ENCODE measurements at regions not wholly inside any gene's neighbourhood (a gene's known extent, or its start where the extent isn't known, plus 50 kb on each side); places are given as distances from the start of the nearest gene placed in this dataset.
"Not testable (repeated sequence)": the region's sequence is repeated elsewhere in the genome, so short reads cannot be mapped to it uniquely, and the experiment has no call there.

DNA sequence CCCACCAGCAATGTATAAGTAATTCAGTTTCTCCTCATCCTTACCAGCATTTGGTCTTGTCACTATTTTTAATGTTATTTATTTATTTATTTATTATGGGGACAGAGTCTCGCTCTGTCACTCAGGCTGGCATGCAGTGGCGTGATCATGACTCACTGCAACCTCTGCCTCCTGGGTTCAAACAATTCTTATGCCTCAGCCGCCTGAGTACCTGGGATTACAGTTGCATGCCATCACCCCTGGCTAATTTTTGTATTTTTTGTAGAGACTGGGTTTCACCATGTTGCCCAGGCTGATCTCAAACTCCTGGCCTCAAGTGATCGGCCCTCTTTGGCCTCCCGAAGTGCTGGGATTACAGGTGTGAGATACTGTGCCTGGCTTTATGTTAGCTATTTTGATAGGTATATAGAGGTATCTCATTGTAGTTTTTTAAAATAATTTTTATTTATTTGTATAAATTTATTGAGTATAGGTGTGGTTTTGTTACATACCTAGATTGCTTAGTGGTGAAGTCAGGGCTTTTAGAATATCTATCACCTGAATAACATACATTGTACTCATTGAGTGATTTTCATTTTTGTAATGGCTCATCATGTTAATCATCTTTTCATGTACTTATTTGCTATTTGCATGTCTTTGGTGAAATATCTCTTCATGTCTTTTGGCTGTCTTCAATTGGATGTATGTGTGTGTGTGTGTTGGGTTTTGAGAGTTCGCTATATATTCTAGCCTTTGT lies 53.3 kb downstream of the TANC2 start:
- Mint-ChIP-seq H3K27ac (no peak overlapping the region), H3K4me1 (no peaks in the 10 kb centered on the region), H3K4me3 (no peak overlapping the region), H3K27me3 (no peaks in the 10 kb centered on the region), H3K9me3 (peaks cover 6 to 8% of the 10 kb centered on the region in 2 donors)
- ATAC-seq (no peak), DNase-seq (no peak)

DNA sequence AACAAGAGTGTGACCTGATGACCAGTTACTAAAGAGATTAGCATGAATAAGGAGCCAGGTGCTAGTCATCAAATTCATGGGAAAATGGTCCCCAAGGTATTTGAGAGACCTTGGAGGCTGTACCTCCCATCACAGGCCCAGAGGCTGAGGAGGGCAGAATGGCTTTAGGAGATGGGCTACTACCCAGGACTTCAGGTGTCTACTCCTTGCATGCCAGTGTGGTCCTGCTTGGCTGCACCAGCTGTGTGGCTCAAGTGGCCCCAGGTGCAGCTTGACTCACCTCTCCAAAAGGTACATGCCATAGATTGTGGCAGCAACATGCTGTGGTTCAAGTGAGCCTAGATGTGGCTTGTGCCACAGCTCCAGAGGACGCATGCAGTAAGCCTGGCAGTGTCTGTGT lies 56.5 kb downstream of the TANC2 start:
- no peak overlapping the region for H3K27ac Mint-ChIP-seq
- peaks cover 6 to 8% of the 10 kb centered on the region in 2 donors for H3K9me3 Mint-ChIP-seq
- ATAC-seq = no peak
- H3K4me3 Mint-ChIP-seq = no peak overlapping the region
- no peaks in the 10 kb centered on the region for H3K4me1 Mint-ChIP-seq
- no peaks in the 10 kb centered on the region for H3K27me3 Mint-ChIP-seq
- DNase-seq = no peak

DNA sequence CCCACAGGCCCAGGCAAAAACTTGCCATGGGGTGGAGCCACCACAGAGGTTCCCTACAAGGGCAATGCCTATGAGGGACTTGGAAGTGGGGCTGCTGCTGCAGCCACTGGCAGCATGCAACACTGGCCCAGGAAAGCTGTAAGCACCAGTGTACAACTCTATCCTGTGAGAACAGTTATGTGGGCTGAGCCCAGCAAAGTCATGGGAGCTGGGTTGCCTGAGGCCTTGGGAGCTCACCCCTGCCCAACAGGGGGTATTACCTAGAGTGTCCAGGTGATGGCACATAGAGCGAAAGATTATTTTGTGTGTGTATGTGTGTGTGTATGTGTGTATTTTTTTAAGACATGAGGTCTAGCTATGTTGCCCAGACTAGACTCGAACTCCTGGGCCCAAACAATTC lies 57.0 kb downstream of the TANC2 start:
- DNase-seq = no peak
- Mint-ChIP-seq H3K27me3 (no peaks in the 10 kb centered on the region), H3K4me3 (no peak overlapping the region), H3K27ac (no peak overlapping the region), H3K9me3 (peaks cover 6 to 8% of the 10 kb centered on the region in 2 donors), H3K4me1 (no peaks in the 10 kb centered on the region)
- no peak for ATAC-seq

DNA sequence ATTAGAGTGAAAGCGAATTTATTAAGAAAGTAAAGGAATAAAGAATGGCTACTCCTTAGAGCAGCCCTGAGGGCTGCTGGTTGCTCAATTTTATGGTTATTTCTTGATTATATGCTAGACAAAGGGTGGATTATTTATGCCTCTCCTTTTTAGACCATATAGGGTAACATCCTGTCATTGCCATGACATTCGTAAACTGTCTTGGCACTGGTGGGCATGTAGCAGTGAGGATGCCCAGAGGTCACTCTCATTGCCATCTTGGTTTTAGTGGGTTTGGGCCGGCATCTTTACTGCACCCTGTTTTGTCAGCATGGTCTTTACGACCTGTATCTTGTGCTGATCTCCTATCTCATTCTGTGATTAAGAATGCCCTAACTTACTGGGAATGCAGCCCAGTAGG lies 58.2 kb downstream of the TANC2 start:
- DNase-seq (no peak), ATAC-seq (no peak)
- Mint-ChIP-seq H3K4me1 (no peaks in the 10 kb centered on the region), H3K27ac (no peak overlapping the region), H3K4me3 (no peak overlapping the region), H3K9me3 (peaks cover 6 to 8% of the 10 kb centered on the region in 2 donors), H3K27me3 (no peaks in the 10 kb centered on the region)

DNA sequence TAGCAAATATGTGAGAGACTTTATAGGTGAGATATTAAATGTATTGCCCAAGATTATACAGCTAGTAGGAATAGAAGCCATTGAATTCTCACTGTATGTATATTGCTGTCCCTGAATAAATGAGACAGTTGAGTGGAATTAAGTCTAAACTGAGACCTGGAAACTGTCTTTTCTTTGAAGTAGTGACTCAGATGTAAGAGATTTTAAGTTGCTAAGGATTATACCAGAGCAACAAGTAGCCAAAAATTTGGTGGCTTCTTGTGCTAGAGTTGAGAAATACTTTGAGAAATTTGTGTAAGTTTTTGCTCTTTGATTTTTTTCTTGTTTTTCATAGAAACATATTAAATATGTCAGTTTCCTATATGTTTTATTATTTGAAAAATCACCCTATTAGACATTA lies 58.7 kb downstream of the TANC2 start:
- no peak for DNase-seq
- Mint-ChIP-seq H3K27me3 (no peaks in the 10 kb centered on the region), H3K4me1 (no peaks in the 10 kb centered on the region), H3K4me3 (no peak overlapping the region), H3K9me3 (peaks cover 6 to 8% of the 10 kb centered on the region in 2 donors), H3K27ac (no peak overlapping the region)
- ATAC-seq = no peak

DNA sequence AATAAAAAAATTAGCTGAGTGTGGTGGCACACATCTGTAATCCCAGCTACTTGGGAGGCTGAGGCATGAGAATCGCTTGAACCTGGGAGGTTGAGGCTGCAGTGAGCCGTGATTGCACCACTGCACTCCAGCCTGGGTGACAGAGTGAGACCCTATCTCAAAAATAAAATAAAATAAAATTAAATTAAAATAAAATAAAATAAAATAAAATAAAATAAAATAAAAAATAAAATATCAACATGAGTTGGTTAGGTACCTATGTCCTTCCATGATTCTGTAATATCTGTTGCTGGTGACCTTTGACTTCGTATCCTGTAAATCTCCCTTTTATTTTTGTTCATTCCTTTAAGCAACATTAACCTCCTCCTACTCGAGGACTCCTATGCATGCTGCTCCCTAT lies 59.6 kb downstream of the TANC2 start:
- H3K4me3 Mint-ChIP-seq = not testable (repeated sequence)

DNA sequence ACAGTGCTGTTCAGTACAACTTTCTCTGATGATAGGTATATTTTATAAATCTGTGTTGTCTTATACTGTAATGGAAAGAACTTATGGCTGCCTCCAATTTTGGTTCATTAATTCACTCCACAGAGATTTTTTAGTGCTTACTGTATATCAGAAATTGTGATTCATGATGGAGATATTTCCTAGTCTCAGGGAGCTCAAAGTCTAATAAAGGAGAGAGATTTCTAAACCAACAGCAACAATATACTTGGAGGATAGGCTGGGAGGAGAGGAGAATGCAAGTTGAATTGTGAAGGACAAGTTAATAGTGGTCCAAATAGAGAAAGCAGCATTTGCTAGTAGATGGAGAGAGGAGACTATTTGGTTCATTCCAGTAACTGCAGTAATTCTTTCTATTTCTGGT lies 63.5 kb downstream of the TANC2 start:
- no peak for ATAC-seq
- H3K27me3 Mint-ChIP-seq = no peaks in the 10 kb centered on the region
- no peak overlapping the region for H3K27ac Mint-ChIP-seq
- H3K4me1 Mint-ChIP-seq = no peaks in the 10 kb centered on the region
- peaks cover 0 to 7% of the 10 kb centered on the region in 2 donors for H3K9me3 Mint-ChIP-seq
- no peak for DNase-seq
- no peak overlapping the region for H3K4me3 Mint-ChIP-seq

More for the DNA sequence above, 59.6 kb downstream of the TANC2 start:
- not testable (repeated sequence) for H3K27me3 Mint-ChIP-seq, H3K27ac Mint-ChIP-seq, ATAC-seq, H3K9me3 Mint-ChIP-seq, DNase-seq, H3K4me1 Mint-ChIP-seq

DNA sequence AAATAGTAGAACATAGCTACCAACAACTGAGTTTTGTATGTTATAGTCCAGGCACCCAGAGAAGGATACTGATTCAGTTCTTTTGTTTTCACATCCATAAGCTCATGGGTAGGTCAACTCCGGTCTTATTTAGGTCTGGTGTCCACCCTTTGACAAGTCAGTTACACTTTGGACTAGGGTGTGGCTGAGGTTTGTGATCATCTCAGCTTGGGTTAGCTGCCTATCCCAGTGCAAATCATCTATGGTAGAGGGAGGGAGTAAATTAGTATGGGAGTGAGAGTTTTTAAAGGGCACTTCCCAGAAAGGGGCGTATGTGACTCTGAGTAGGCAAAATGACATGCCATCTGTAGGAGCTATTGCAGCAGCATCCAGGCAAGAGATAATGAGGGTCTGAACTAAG lies 66.1 kb downstream of the TANC2 start:
- no peak overlapping the region for H3K27ac Mint-ChIP-seq
- DNase-seq (no peak), ATAC-seq (no peak)
- H3K4me3 Mint-ChIP-seq = no peak overlapping the region
- H3K9me3 Mint-ChIP-seq = peaks cover 0 to 7% of the 10 kb centered on the region in 2 donors
- H3K4me1 Mint-ChIP-seq = peaks cover 17% of the 10 kb centered on the region
- H3K27me3 Mint-ChIP-seq = no peaks in the 10 kb centered on the region

DNA sequence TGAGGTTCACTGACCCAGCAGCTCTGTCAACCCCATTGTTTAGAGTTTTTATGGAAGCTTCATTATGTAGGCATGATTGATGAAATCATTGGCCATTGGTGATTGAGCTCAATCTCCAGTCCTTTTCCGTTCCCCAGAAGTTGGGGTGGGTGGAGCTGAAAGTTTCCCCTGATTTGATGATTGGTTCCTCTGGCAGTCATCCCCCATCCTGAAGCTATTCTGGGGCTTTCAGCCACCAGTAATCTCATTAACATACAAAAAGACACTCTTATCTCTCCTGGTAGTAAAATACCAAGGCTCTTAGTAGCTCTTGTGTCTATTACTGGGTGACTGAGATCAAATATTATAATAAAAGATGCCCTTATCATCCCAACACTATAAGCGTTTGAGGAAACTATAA lies 67.1 kb downstream of the TANC2 start:
- H3K27ac Mint-ChIP-seq = no peak overlapping the region
- H3K4me3 Mint-ChIP-seq = no peak overlapping the region
- peaks cover 0 to 7% of the 10 kb centered on the region in 2 donors for H3K9me3 Mint-ChIP-seq
- no peak for DNase-seq
- H3K27me3 Mint-ChIP-seq = no peaks in the 10 kb centered on the region
- peaks cover 17% of the 10 kb centered on the region for H3K4me1 Mint-ChIP-seq
- no peak for ATAC-seq

DNA sequence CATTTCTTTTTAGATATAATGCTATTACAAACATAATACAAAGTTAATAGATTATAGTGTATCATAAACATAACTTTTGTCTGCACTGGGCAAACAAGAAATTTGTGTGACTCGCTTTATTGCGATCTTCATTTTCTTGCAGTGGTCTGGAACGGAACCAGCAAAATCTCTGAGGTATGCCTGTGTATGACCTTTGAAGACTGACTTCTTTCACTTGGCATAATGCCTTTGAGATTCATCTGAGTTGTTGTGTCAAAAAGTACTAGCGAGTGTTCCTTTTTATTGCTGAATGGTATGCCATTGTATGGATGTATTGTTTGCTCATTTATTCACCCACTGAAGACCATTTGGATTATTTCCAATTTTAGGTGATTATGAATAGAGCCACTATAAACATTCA lies 69.2 kb downstream of the TANC2 start:
- Mint-ChIP-seq H3K9me3 (peaks cover 0 to 7% of the 10 kb centered on the region in 2 donors), H3K4me1 (peaks cover 29% of the 10 kb centered on the region), H3K27ac (peak overlapping the region in 1 of 2 donors; percentile 89), H3K4me3 (no peak overlapping the region), H3K27me3 (no peaks in the 10 kb centered on the region)
- no peak for ATAC-seq
- no peak for DNase-seq

DNA sequence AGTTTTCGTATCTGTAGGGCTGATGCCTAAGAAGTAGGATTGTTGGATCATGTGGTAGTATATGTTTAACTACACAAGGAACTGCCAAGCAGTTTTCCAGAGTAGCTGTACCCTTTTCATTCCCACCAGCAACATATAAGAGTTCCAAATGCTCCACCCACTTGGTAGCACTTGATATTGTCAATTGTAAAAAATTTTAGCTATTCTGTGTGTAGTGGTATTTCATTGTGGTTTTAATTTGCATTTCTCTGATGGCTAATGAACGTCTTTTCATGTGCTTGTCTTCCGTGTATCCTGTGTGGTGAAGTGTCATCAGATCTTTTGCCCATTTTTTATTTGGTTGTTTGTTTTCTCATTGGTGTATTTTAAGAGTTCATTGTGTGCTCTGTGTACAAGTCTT lies 69.7 kb downstream of the TANC2 start:
- no peak for ATAC-seq
- Mint-ChIP-seq H3K27ac (no peak overlapping the region), H3K4me3 (no peak overlapping the region)

DNA sequence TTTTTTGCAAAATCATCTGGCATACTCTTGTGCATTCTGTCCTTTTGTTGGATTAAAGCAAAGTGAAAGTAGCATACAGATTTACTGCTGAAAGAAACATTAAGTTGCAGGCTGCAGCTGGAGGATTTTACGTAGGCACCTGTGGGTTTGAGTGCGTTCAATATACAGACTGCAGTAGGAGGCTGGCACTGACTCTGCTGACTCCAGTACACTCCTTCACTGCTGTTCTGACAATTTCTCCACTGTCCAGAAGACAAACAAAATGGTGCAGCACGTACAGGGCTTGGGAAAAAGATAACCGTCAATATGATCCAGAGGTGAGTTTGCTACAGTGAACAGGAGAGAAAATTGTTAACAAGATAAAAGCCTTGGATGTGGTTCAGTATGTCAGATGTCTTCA lies 73.3 kb downstream of the TANC2 start:
- H3K9me3 Mint-ChIP-seq = no peaks in the 10 kb centered on the region
- DNase-seq (no peak), ATAC-seq (no peak)
- peaks cover 38% of the 10 kb centered on the region for H3K4me1 Mint-ChIP-seq
- no peak overlapping the region for H3K27ac Mint-ChIP-seq
- H3K4me3 Mint-ChIP-seq = peak overlapping the region; percentile 40 to 56
- no peaks in the 10 kb centered on the region for H3K27me3 Mint-ChIP-seq

More for the DNA sequence above, 69.7 kb downstream of the TANC2 start:
- H3K4me1 Mint-ChIP-seq = peaks cover 33% of the 10 kb centered on the region
- H3K27me3 Mint-ChIP-seq = no peaks in the 10 kb centered on the region
- H3K9me3 Mint-ChIP-seq = peaks cover 0 to 7% of the 10 kb centered on the region in 2 donors
- DNase-seq = no peak

DNA sequence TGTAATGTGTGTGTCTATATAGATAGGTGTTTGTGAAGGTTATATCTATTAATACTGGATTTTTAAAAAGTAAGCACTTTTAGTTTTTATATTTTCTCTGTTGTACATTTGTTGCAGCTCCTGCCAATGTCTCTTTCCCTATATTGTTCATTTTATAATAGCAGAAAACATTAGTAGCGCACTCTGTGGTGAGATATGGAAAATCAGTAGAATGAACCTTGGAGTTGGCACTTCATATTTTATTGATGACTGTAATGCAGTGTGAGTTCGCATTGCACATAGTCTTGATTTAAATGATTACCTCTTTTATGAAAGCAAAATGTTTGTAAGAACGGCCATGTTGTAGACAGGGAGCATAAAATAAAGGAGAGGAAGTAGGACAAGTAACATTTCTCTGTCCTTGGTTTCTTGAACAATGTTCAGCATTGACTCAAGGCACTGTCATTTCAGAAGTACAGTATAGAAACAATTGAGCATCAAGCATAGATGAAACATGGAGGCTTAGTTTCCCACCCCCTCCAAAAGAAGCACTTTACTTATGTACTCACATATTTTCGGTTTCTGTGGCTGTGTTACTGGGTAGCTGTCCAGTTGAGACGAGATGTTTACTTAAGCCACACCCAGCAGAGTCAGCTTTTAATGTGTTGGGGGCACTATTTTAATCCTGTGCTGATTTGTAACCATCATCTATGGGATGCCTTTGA lies 74.0 kb downstream of the TANC2 start:
- Mint-ChIP-seq H3K27ac (no peak overlapping the region), H3K4me3 (no peak overlapping the region), H3K27me3 (no peaks in the 10 kb centered on the region), H3K4me1 (peaks cover 34% of the 10 kb centered on the region), H3K9me3 (no peaks in the 10 kb centered on the region)
- no peak for DNase-seq
- no peak for ATAC-seq

DNA sequence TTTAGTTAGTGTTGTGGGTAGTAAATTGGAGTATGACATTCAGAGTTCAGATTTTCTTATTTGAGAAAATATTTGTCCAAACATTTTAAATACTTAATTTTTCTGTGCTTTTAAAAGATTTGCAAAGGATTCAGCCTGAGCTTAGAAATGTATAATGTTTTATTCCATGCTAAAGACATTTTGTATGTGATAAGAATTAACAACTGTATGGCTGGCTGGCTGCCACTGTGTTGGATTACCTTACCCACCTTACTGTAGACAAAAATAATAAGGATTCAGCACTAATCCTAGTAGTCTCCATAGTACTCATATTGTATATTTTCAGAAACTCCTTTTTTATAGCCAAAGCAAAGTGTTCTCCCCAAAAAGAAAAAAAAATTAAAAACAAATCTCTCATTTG lies 74.8 kb downstream of the TANC2 start:
- H3K4me3 Mint-ChIP-seq = no peak overlapping the region
- no peak for ATAC-seq
- no peak for DNase-seq
- peaks cover 26% of the 10 kb centered on the region for H3K4me1 Mint-ChIP-seq
- no peaks in the 10 kb centered on the region for H3K27me3 Mint-ChIP-seq
- no peaks in the 10 kb centered on the region for H3K9me3 Mint-ChIP-seq
- no peak overlapping the region for H3K27ac Mint-ChIP-seq

DNA sequence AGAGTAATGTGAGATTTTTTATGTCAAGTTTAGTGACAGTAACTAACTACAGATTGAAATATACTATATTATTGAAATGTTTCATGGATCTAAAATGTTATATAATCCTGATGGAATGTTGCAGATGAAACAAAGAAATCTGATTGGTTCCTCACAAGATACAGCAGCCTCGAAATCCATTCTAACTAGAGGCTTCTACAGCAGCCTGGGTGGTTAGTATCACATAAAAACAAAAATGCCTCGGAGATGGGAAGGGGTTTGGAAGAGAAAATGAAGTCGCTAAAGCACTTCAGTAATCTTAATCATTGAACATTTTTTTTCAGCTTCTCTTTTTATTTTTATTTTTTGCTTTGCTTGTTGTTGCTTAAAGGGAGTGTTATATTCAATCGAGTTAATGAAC lies 75.2 kb downstream of the TANC2 start:
- DNase-seq = no peak
- Mint-ChIP-seq H3K4me1 (peaks cover 22% of the 10 kb centered on the region), H3K27ac (no peak overlapping the region), H3K4me3 (no peak overlapping the region), H3K9me3 (no peaks in the 10 kb centered on the region), H3K27me3 (no peaks in the 10 kb centered on the region)
- ATAC-seq = no peak

DNA sequence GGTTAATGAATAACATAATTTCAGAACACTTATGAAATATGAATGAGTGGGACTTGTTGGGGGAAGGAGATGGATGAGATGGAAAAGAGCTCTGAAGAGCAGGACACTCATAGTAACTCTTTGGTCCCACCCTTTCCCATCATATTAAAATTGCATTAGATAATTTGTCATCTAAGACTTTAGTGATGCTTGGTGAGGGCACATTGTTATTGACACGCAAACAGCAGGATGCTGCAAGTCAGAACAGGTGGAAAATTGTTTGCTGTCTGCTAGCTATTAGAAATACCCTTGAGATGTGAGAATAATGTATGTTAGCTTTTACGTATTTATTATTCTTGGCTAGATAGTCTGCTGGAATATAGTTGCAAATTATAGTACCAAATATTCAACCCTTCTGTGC lies 75.7 kb downstream of the TANC2 start:
- no peak overlapping the region for H3K27ac Mint-ChIP-seq
- ATAC-seq (no peak), DNase-seq (no peak)
- peaks cover 21% of the 10 kb centered on the region for H3K4me1 Mint-ChIP-seq
- H3K9me3 Mint-ChIP-seq = no peaks in the 10 kb centered on the region
- H3K4me3 Mint-ChIP-seq = no peak overlapping the region
- no peaks in the 10 kb centered on the region for H3K27me3 Mint-ChIP-seq
